HepG2 (cell line): ENCODE measurements at regions not wholly inside any gene's neighbourhood (a gene's known extent, or its start where the extent isn't known, plus 50 kb on each side); places are given as distances from the start of the nearest gene placed in this dataset.

Experiments
- ATAC-seq: fragments of 200-7000 bp; cut with Tn5 transposase; 3 replicates; pipeline ENCODE4 v1.9.1; 2020; ENCODE audit warnings: mild to moderate bottlenecking, moderate library complexity
- BruUV-seq: library from RNA; stranded (reverse); fragments of 400-500 nt; replicated peaks from 2 replicates; lab custom pipeline; 2021; lab: Mats Ljungman, UMichigan
- CTCF ChIA-PET: fragments of 300-600 bp; formaldehyde crosslinking; extraction: SDS; loops from one replicate; lab custom pipeline; 2021; ENCODE audit warnings: low total read pairs, inconsistent platforms, low intra/inter-chr PET ratio; lab: Yijun Ruan, JAX
- POLR2A ChIA-PET: fragments of 350-600 bp; sonication (Branson Sonifier 250); formaldehyde crosslinking; loops from one replicate; lab custom pipeline; 2020; ENCODE audit warnings: antibody characterized with exemption, inconsistent platforms; lab: Yijun Ruan, JAX
- DNase-seq: peaks from one replicate; pipeline ENCODE4 v3.0.0-alpha.2; 2015; ENCODE audit warnings: low spot score
- FAIRE-seq: peaks from 3 replicates; lab custom pipeline; 2011; peaks lifted over from hg19 to GRCh38; lab: Jason Lieb, UNC
- H2AFZ ChIP-seq: one replicate; pipeline ENCODE4 v1.6.1; 2011; ENCODE audit warnings: low read length, inconsistent platforms
- H3K27ac ChIP-seq: fragments of 300-600 bp; 3 replicates; pipeline ENCODE4 v1.8.0; 2011; ENCODE audit warnings: mixed run types, mild to moderate bottlenecking, mixed read lengths, low read length, inconsistent platforms; ENCODE audit not compliant: insufficient read depth; ENCODE audit errors: extremely low read length
- H3K27me3 ChIP-seq, 2 experiments: fragments of 200-600 bp in 1 of 2; 2 replicates in 1 of 2; 3 replicates in 1 of 2; pipeline versions ENCODE4 v1.6.0 to v1.8.0; 2011; ENCODE audit warnings: low read length in 2 of 2, mild to moderate bottlenecking in 2 of 2, moderate library complexity in 2 of 2, inconsistent platforms in 1 of 2; ENCODE audit not compliant: insufficient read depth in 2 of 2, control insufficient read depth in 1 of 2
- H3K36me3 ChIP-seq, 2 experiments: fragments of 200-600 bp in 1 of 2; replicated peaks in 1 of 2; 2 replicates in 1 of 2; 3 replicates in 1 of 2; pipeline versions ENCODE4 v1.5.1 to v1.8.0; 2011; ENCODE audit warnings: low read length in 2 of 2, inconsistent platforms in 1 of 2; ENCODE audit not compliant: insufficient read depth in 2 of 2, control insufficient read depth in 1 of 2
- H3K4me1 ChIP-seq: 2 replicates; pipeline ENCODE4 v1.5.1; 2012; ENCODE audit warnings: low read length, inconsistent platforms; ENCODE audit not compliant: insufficient read depth
- H3K4me2 ChIP-seq: 2 replicates; pipeline ENCODE4 v1.6.0; 2011; ENCODE audit warnings: low read depth, low read length, inconsistent platforms
- H3K4me3 ChIP-seq, 3 experiments: fragments of 200-600 bp in 1 of 3; sonication (generic), shearing (Covaris generic) in 1 of 3; replicated peaks in 1 of 3; 2 replicates each; pipeline ENCODE4 v1.5.1; 2011 to 2016; ENCODE audit warnings: low read length in 3 of 3, inconsistent platforms in 2 of 3, low read depth in 2 of 3, mild to moderate bottlenecking in 2 of 3, control low read depth in 1 of 3, mixed read lengths in 1 of 3; ENCODE audit not compliant: insufficient read depth in 1 of 3
- H3K79me2 ChIP-seq: one replicate; pipeline ENCODE4 v1.6.1; 2011; ENCODE audit warnings: low read length, inconsistent platforms; ENCODE audit not compliant: insufficient read depth
- H3K9ac ChIP-seq: 2 replicates; pipeline ENCODE4 v1.6.0; 2011; ENCODE audit warnings: mild to moderate bottlenecking, low read depth, low read length, inconsistent platforms; ENCODE audit not compliant: insufficient read depth
- H3K9me3 ChIP-seq: 2 replicates; pipeline ENCODE4 v1.5.1; 2012; ENCODE audit warnings: mild to moderate bottlenecking, low read length
- H4K20me1 ChIP-seq: 2 replicates; pipeline ENCODE4 v1.6.0; 2011; ENCODE audit warnings: inconsistent platforms, mild to moderate bottlenecking, low read length, moderate library complexity; ENCODE audit not compliant: insufficient read depth
- BRF2 ChIP-seq: sonication (generic); formaldehyde crosslinking; IDR thresholded peaks from 2 replicates; pipeline ENCODE4 v1.8.1; 2022; ENCODE audit warnings: mild to moderate bottlenecking, missing genetic modification reagents
- CEBPG ChIP-seq: IDR thresholded peaks from 2 replicates; pipeline ENCODE4 v1.6.1; 2016
- DR1 ChIP-seq: sonication (generic); formaldehyde crosslinking; IDR thresholded peaks from 2 replicates; pipeline ENCODE4 v1.8.0; 2021; ENCODE audit warnings: mild to moderate bottlenecking, missing genetic modification reagents, inconsistent platforms
- HDAC1 ChIP-seq: sonication (generic); formaldehyde crosslinking; IDR thresholded peaks from 2 replicates; pipeline ENCODE4 v1.5.1; 2020; ENCODE audit warnings: mild to moderate bottlenecking, missing genetic modification reagents
- NFATC3 ChIP-seq: sonication (generic); formaldehyde crosslinking; IDR thresholded peaks from 2 replicates; pipeline ENCODE4 v1.5.1; 2020; ENCODE audit warnings: mild to moderate bottlenecking, missing genetic modification reagents
- SUZ12 ChIP-seq: fragments of 150-350 bp; IDR thresholded peaks from 2 replicates; pipeline ENCODE4 v1.6.1; 2014; ENCODE audit warnings: low read depth, low read length
- ZNF430 ChIP-seq: sonication (generic); formaldehyde crosslinking; IDR thresholded peaks from 2 replicates; pipeline ENCODE4 v1.9.0; 2021; ENCODE audit warnings: mild to moderate bottlenecking, missing genetic modification reagents
- ZNF775 ChIP-seq: sonication (generic); formaldehyde crosslinking; IDR thresholded peaks from 2 replicates; pipeline ENCODE4 v1.4.0; 2020; ENCODE audit warnings: missing genetic modification reagents, mild to moderate bottlenecking, moderate library complexity, borderline replicate concordance
- in situ Hi-C: cut with HindIII; loops from 2 replicates; pipeline ENCODE4 v1.10.0; 2017; ENCODE audit warnings: low pct_unique_long_range_greater_than_20kb; ENCODE audit not compliant: extremely low pct_ligation_motif_present
- intact Hi-C: fragments of 100-400 bp; cut with micrococcal nuclease; formaldehyde crosslinking; loops from one replicate; pipeline ENCODE4 v1.10.0; 2022; ENCODE audit not compliant: unreplicated experiment
- TF ChIP-seq, protein P1 (sequence below): sonication (generic); formaldehyde crosslinking; IDR thresholded peaks from 2 replicates; pipeline ENCODE4 v1.9.0; 2021; ENCODE audit warnings: missing genetic modification reagents, borderline replicate concordance
- TF ChIP-seq, protein P2 (sequence below): sonication (generic); formaldehyde crosslinking; conservative IDR thresholded peaks from 2 replicates; pipeline ENCODE4 v1.4.0; 2020; ENCODE audit warnings: missing genetic modification reagents

DNA sequence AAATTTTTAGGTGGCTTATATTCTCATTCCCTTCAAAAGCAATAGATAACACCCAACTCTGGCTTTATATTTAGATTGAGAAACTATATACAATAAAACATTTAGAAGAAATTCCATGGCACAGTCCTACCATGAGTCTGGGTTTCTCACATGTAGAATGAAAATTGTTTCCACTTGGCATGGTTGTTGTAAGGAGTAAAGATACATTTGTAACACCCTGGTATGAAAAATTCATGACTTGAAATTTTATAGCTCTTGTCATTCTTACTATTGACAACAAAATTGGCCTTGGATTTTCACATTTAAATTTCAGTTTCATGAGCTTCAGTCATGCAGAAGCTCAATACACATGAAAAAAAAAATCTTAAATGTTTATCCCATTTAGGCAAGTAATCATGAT lies 92.5 kb upstream of the CBLN2 start:
- Histone ChIP-seq H3K36me3 (no peaks in the 10 kb centered on the region), H4K20me1 (no peaks in the 10 kb centered on the region), H3K4me2 (no peak overlapping the region), H3K9ac (no peak overlapping the region), H3K4me1 (no peaks in the 10 kb centered on the region)
- CTCF ChIA-PET, result no interaction called here
- FAIRE-seq, result no peak
- TF ChIP-seq, protein P1, sequence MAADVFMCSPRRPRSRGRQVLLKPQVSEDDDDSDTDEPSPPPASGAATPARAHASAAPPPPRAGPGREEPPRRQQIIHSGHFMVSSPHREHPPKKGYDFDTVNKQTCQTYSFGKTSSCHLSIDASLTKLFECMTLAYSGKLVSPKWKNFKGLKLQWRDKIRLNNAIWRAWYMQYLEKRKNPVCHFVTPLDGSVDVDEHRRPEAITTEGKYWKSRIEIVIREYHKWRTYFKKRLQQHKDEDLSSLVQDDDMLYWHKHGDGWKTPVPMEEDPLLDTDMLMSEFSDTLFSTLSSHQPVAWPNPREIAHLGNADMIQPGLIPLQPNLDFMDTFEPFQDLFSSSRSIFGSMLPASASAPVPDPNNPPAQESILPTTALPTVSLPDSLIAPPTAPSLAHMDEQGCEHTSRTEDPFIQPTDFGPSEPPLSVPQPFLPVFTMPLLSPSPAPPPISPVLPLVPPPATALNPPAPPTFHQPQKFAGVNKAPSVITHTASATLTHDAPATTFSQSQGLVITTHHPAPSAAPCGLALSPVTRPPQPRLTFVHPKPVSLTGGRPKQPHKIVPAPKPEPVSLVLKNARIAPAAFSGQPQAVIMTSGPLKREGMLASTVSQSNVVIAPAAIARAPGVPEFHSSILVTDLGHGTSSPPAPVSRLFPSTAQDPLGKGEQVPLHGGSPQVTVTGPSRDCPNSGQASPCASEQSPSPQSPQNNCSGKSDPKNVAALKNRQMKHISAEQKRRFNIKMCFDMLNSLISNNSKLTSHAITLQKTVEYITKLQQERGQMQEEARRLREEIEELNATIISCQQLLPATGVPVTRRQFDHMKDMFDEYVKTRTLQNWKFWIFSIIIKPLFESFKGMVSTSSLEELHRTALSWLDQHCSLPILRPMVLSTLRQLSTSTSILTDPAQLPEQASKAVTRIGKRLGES (CRISPR knock-in tag), result no peak
- TF ChIP-seq, protein P2, sequence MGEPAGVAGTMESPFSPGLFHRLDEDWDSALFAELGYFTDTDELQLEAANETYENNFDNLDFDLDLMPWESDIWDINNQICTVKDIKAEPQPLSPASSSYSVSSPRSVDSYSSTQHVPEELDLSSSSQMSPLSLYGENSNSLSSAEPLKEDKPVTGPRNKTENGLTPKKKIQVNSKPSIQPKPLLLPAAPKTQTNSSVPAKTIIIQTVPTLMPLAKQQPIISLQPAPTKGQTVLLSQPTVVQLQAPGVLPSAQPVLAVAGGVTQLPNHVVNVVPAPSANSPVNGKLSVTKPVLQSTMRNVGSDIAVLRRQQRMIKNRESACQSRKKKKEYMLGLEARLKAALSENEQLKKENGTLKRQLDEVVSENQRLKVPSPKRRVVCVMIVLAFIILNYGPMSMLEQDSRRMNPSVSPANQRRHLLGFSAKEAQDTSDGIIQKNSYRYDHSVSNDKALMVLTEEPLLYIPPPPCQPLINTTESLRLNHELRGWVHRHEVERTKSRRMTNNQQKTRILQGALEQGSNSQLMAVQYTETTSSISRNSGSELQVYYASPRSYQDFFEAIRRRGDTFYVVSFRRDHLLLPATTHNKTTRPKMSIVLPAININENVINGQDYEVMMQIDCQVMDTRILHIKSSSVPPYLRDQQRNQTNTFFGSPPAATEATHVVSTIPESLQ (CRISPR knock-in tag), result no peak
- TF ChIP-seq NFATC3 (CRISPR knock-in tag) (no peak), CEBPG (no peak), SUZ12 (no peak), ZNF775 (CRISPR knock-in tag) (no peak), ZNF430 (CRISPR knock-in tag) (no peak), HDAC1 (CRISPR knock-in tag) (no peak), DR1 (CRISPR knock-in tag) (no peak), BRF2 (CRISPR knock-in tag) (no peak)
- TF ChIP-seq, all 625 proteins: peak for 0
- Histone ChIP-seq H3K9me3 (no peaks in the 10 kb centered on the region), H3K4me3 (no peak overlapping the region), H3K79me2 (no peaks in the 10 kb centered on the region), H2AFZ (no peak overlapping the region), H3K27me3 (no peaks in the 10 kb centered on the region), H3K27ac (no peak overlapping the region)
- no peak for ATAC-seq
- BruUV-seq, result no TSS peak
- in situ Hi-C loops, result no loop called here
- intact Hi-C loops, result no loop called here
- POLR2A ChIA-PET, result no interaction called here
- DNase-seq, result no peak
